Kidney epithelial cell (primary cell): ENCODE measurements at regions not wholly inside any gene's neighbourhood (a gene's known extent, or its start where the extent isn't known, plus 50 kb on each side); places are given as distances from the start of the nearest gene placed in this dataset.

ENCODE experiments used
- DNase-seq: peaks from one replicate; pipeline ENCODE4 v3.0.0-alpha.2; 2010; ENCODE audit warnings: low read depth
- H3K27me3 ChIP-seq: 2 replicates; pipeline ENCODE4 v1.6.0; 2011; ENCODE audit warnings: low read length; ENCODE audit not compliant: control insufficient read depth, insufficient read depth
- H3K36me3 ChIP-seq: 2 replicates; pipeline ENCODE4 v1.5.1; 2011; ENCODE audit warnings: low read length; ENCODE audit not compliant: control insufficient read depth, insufficient read depth
- H3K4me3 ChIP-seq: 2 replicates; pipeline ENCODE4 v1.5.1; 2011; ENCODE audit warnings: low read depth, mild to moderate bottlenecking, control low read depth, low read length
- CTCF ChIP-seq: IDR thresholded peaks from 2 replicates; pipeline ENCODE4 v1.5.1; 2011; ENCODE audit warnings: mild to moderate bottlenecking, moderate library complexity, low read length, control low read depth, inconsistent platforms; ENCODE audit not compliant: insufficient read depth, poor library complexity, severe bottlenecking

DNA sequence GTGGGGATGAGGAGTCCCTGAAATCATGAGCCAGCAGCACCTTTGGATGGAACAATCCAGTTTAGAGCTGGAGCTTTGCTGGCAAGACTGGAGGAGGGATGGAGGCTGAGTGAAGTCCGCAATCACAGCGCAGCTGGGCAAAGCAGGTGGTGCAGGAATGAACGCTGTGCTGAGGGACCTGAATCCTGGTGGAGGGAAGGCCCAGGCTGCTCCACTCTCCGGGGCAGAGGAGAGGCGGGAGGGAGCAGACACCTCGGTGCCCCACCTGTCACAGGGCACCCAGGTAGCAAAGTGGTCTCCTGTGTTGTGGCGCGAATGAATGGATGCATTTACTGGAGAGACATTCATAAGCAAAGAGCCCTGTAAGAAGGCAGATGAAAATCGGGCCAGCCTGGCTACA is 124.8 kb upstream of the ANO1 start:
- TF ChIP-seq CTCF: no peak
- peaks cover 5% of the 10 kb centered on the region for H3K27me3 ChIP-seq

DNA sequence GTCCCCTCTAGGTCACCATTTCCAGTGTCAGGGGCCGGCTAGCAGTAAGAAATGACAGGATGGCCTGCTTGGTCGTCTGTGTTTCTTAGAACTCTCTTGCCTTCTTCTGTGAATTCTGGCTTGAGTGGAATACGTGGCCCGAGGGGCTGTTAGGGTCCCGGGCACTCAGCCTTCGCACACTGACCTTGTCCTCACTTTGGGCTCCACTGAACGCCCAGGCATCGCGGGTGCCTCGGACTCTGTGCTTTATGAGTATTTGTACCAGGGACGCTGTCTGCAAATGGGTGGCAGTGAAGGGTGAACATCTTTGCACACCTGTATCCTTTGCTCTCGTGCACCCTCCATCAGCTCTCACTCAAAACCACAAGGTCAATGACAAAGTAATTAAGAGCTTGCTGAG is 123.4 kb upstream of the ANO1 start:
- TF ChIP-seq CTCF: no peak
- Histone ChIP-seq H3K36me3 (no peaks in the 10 kb centered on the region), H3K4me3 (no peak overlapping the region), H3K27me3 (peaks cover 5% of the 10 kb centered on the region)
- DNase-seq: no peak

More for the DNA sequence above, 124.8 kb upstream of the ANO1 start:
- Histone ChIP-seq H3K4me3 (no peak overlapping the region), H3K36me3 (no peaks in the 10 kb centered on the region)
- no peak for DNase-seq

DNA sequence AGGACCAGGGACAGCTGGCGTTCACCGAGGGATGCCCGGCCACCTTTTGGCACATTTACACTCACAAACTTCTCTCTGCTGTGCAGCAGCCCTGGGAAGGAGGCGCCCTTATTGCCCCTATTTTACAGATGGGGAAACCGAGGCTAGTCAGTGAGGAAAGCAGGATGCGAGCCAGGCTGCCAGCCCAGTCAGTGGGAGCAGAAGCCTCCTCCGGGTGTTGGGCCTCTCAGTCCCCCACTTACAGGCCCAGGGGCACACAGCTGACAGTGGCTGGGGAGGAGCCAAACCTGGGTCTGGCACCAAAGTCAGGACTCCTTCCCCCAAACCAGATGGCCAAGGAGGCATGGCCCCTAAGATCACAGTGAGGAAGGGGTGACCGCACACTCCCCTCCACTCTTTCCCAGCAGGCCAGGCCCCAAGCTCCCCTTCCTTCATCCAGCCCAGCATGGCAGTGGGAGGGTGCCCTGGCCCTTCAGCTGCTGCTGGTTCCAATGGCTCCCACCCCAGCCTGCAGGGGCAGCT is 121.4 kb upstream of the ANO1 start:
- no peaks in the 10 kb centered on the region for H3K36me3 ChIP-seq
- no peak for TF ChIP-seq CTCF
- peaks cover 5% of the 10 kb centered on the region for H3K27me3 ChIP-seq
- no peak for DNase-seq
- H3K4me3 ChIP-seq: no peak overlapping the region

GRCh38 chr11:69957849-69958248 is 120.3 kb upstream of the ANO1 start:
- Histone ChIP-seq H3K36me3 (no peaks in the 10 kb centered on the region), H3K27me3 (peaks cover 5% of the 10 kb centered on the region), H3K4me3 (no peak overlapping the region)
- no peak for TF ChIP-seq CTCF
- no peak for DNase-seq

- DNase-seq: no peak
- Histone ChIP-seq H3K36me3 (no peaks in the 10 kb centered on the region), H3K4me3 (no peak overlapping the region), H3K27me3 (peaks cover 4% of the 10 kb centered on the region)
- TF ChIP-seq CTCF: no peak
These were observed 119.8 kb upstream of the ANO1 start for GRCh38 chr11:69958308-69958707.

DNA sequence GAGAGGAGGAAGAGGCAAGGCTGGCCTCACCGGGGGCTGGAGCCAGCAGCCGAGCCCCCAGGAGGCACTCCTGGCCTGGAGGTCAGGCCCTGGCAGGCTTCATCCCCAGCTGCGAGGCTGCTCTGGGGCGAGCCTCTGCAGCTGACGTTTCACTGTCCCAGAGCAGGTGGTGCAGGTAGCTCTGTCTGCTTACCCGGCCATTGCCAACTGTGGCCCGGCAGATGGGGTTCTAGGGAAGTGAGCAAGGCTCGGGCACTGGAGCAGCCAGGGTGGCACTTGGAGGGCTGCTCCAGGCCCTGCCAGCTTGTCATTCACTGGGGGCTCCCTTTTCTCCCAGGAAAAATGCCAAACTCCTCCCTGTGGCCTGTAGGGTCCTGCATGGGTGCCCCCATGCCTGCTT is 118.7 kb upstream of the ANO1 start:
- Histone ChIP-seq H3K4me3 (no peak overlapping the region), H3K27me3 (peaks cover 3% of the 10 kb centered on the region), H3K36me3 (no peaks in the 10 kb centered on the region)
- no peak for TF ChIP-seq CTCF
- DNase-seq: no peak
